SK-N-SH (cell line): ENCODE measurements at regions not wholly inside any gene's neighbourhood (a gene's known extent, or its start where the extent isn't known, plus 50 kb on each side); places are given as distances from the start of the nearest gene placed in this dataset.

Experiments
- CTCF ChIA-PET: fragments of 300-600, 350-600 bp; formaldehyde crosslinking; extraction: SDS; loops from one replicate; lab custom pipeline; 2021; lab: Yijun Ruan, JAX
- POLR2A ChIA-PET: fragments of 350-600 bp; sonication (Branson Sonifier 250); formaldehyde crosslinking; extraction: SDS; loops from one replicate; lab custom pipeline; 2020; ENCODE audit warnings: antibody characterized with exemption, inconsistent platforms; lab: Yijun Ruan, JAX
- DNase-seq: peaks from one replicate; pipeline ENCODE4 v3.0.0; 2012
- H2AFZ ChIP-seq: fragments of 200-600 bp; sonication (generic); 2 replicates; pipeline ENCODE4 v1.8.1; 2016; ENCODE audit warnings: antibody characterized with exemption, mild to moderate bottlenecking, low read depth
- H3F3A ChIP-seq: fragments of 200-600 bp; sonication (generic); replicated peaks from 2 replicates; pipeline ENCODE3; 2016; ENCODE audit warnings: antibody characterized with exemption, mild to moderate bottlenecking; ENCODE audit not compliant: insufficient read depth
- H3K27ac ChIP-seq, 2 experiments: fragments of 200-500 bp in 1 of 2; fragments of 200-600 bp in 1 of 2; sonication (Bioruptor generic) in 1 of 2; sonication (generic), shearing (Covaris generic) in 1 of 2; 2 replicates each; pipeline versions ENCODE4 v1.5.1 to v1.6.1; 2014 to 2016; ENCODE audit warnings: low read depth in 2 of 2, inconsistent platforms in 1 of 2, low read length in 1 of 2, mild to moderate bottlenecking in 1 of 2, mixed read lengths in 1 of 2
- H3K27me3 ChIP-seq: fragments of 200-600 bp; sonication (generic), shearing (Covaris generic); 2 replicates; pipeline ENCODE4 v1.6.1; 2016; ENCODE audit warnings: mixed run types; ENCODE audit not compliant: insufficient read depth
- H3K36me3 ChIP-seq, 2 experiments: fragments of 200-500 bp in 1 of 2; fragments of 200-600 bp in 1 of 2; sonication (Bioruptor generic) in 1 of 2; sonication (generic) in 1 of 2; replicated peaks in 1 of 2; 2 replicates each; pipeline versions ENCODE3 to v1.5.1; 2014 to 2016; ENCODE audit warnings: low read length in 1 of 2, mild to moderate bottlenecking in 1 of 2; ENCODE audit not compliant: insufficient read depth in 2 of 2, control insufficient read depth in 1 of 2
- H3K4me1 ChIP-seq, 2 experiments: fragments of 200-500 bp in 1 of 2; fragments of 200-600 bp in 1 of 2; sonication (Bioruptor generic) in 1 of 2; sonication (generic), shearing (Covaris generic) in 1 of 2; 2 replicates each; pipeline versions ENCODE4 v1.5.1 to v1.6.1; 2014 to 2016; ENCODE audit warnings: low read depth in 1 of 2, low read length in 1 of 2, mixed run types in 1 of 2; ENCODE audit not compliant: insufficient read depth in 2 of 2, control insufficient read depth in 1 of 2
- H3K4me2 ChIP-seq: fragments of 200-600 bp; sonication (generic), shearing (Covaris generic); 2 replicates; pipeline ENCODE4 v1.6.1; 2017; ENCODE audit warnings: mixed run types
- H3K4me3 ChIP-seq, 2 experiments: fragments of 200-500 bp in 1 of 2; fragments of 200-600 bp in 1 of 2; sonication (Bioruptor generic) in 1 of 2; sonication (generic), shearing (Covaris generic) in 1 of 2; 2 replicates each; pipeline versions ENCODE4 v1.5.1 to v1.8.1; 2014 to 2016; ENCODE audit warnings: low read depth in 2 of 2, inconsistent platforms in 1 of 2, low read length in 1 of 2, mild to moderate bottlenecking in 1 of 2, mixed read lengths in 1 of 2, moderate library complexity in 1 of 2
- H3K79me2 ChIP-seq: fragments of 200-600 bp; sonication (generic); 2 replicates; pipeline ENCODE4 v1.8.1; 2017; ENCODE audit warnings: mild to moderate bottlenecking; ENCODE audit not compliant: insufficient read depth
- H3K9ac ChIP-seq: fragments of 200-600 bp; sonication (generic); 2 replicates; pipeline ENCODE4 v1.6.1; 2017; ENCODE audit warnings: mixed run types
- H3K9me2 ChIP-seq: fragments of 200-600 bp; sonication (generic); 2 replicates; pipeline ENCODE4 v1.6.1; 2017; ENCODE audit warnings: mixed run types
- H3K9me3 ChIP-seq: fragments of 200-600 bp; sonication (generic); 2 replicates; pipeline ENCODE4 v1.6.1; 2017; ENCODE audit warnings: mixed run types, mild to moderate bottlenecking, moderate library complexity
- H4K20me1 ChIP-seq: fragments of 200-600 bp; sonication (generic); 2 replicates; pipeline ENCODE4 v1.6.1; 2017; ENCODE audit warnings: mild to moderate bottlenecking, mixed run types; ENCODE audit not compliant: insufficient read depth
- CTCF ChIP-seq: fragments of 200-600 bp; sonication (generic); IDR thresholded peaks from 2 replicates; pipeline ENCODE4 v1.6.1; 2017; ENCODE audit warnings: antibody characterized with exemption, mild to moderate bottlenecking, moderate library complexity
- EP300 ChIP-seq, 2 experiments: IDR thresholded peaks; 2 replicates each; pipeline versions ENCODE4 v1.4.0 to v1.6.1; 2012; ENCODE audit warnings: borderline replicate concordance in 1 of 2, low read depth in 1 of 2, low read length in 1 of 2
- EZH2phosphoT487 ChIP-seq: fragments of 200-600 bp; sonication (generic); IDR thresholded peaks from 2 replicates; pipeline ENCODE4 v1.6.1; 2017; ENCODE audit warnings: low read depth, mixed run types, mild to moderate bottlenecking, antibody characterized with exemption, moderate library complexity, borderline replicate concordance
- FOSL2 ChIP-seq: IDR thresholded peaks from 2 replicates; pipeline ENCODE4 v1.4.0; 2012; ENCODE audit warnings: low read depth, mild to moderate bottlenecking, moderate library complexity, borderline replicate concordance
- FOXJ3 ChIP-seq: sonication (generic); formaldehyde crosslinking; IDR thresholded peaks from 2 replicates; pipeline ENCODE4 v1.5.1; 2020; ENCODE audit warnings: mild to moderate bottlenecking, missing genetic modification reagents
- FOXM1 ChIP-seq: IDR thresholded peaks from 2 replicates; pipeline ENCODE4 v1.4.0; 2012; ENCODE audit warnings: low read depth, mild to moderate bottlenecking
- GABPA ChIP-seq: IDR thresholded peaks from 2 replicates; pipeline ENCODE4 v1.4.0; 2012; ENCODE audit warnings: low read depth, mild to moderate bottlenecking
- GATA2 ChIP-seq: sonication (generic); formaldehyde crosslinking; IDR thresholded peaks from 2 replicates; pipeline ENCODE4 v1.5.0; 2020; ENCODE audit warnings: mild to moderate bottlenecking, missing genetic modification reagents
- IRF3 ChIP-seq: fragments of 150-350 bp; IDR thresholded peaks from 2 replicates; pipeline ENCODE4 v1.6.1; 2016; ENCODE audit warnings: mild to moderate bottlenecking, low read depth, low read length
- JUND ChIP-seq: IDR thresholded peaks from 2 replicates; pipeline ENCODE4 v1.4.0; 2012
- MXI1 ChIP-seq: IDR thresholded peaks from 2 replicates; pipeline ENCODE4 v1.6.1; 2012; ENCODE audit warnings: mild to moderate bottlenecking, low read depth, low read length, improper control_type of control experiment
- NFIC ChIP-seq: IDR thresholded peaks from 2 replicates; pipeline ENCODE4 v1.4.0; 2012; ENCODE audit warnings: borderline replicate concordance
- NRF1 ChIP-seq: IDR thresholded peaks from 2 replicates; pipeline ENCODE4 v1.6.1; 2012; ENCODE audit warnings: low read depth, mild to moderate bottlenecking, low read length
- RCOR1 ChIP-seq: fragments of 150-350 bp; IDR thresholded peaks from 2 replicates; pipeline ENCODE4 v1.6.1; 2017; ENCODE audit warnings: antibody characterized with exemption, low read length
- REST ChIP-seq: IDR thresholded peaks from 2 replicates; pipeline ENCODE4 v1.6.1; 2012; ENCODE audit warnings: mild to moderate bottlenecking, low read depth, low read length, moderate library complexity
- RXRA ChIP-seq: IDR thresholded peaks from 2 replicates; pipeline ENCODE4 v1.4.0; 2012; ENCODE audit warnings: low read depth, mild to moderate bottlenecking, borderline replicate concordance
- SMC3 ChIP-seq: IDR thresholded peaks from 2 replicates; pipeline ENCODE4 v1.6.1; 2012; ENCODE audit warnings: low read depth, low read length, improper control_type of control experiment
- TAF1 ChIP-seq: IDR thresholded peaks from 2 replicates; pipeline ENCODE4 v1.6.1; 2012; ENCODE audit warnings: low read depth, mild to moderate bottlenecking, low read length, moderate library complexity, borderline replicate concordance
- TCF12 ChIP-seq: IDR thresholded peaks from 2 replicates; pipeline ENCODE4 v1.4.0; 2012
- TEAD4 ChIP-seq: IDR thresholded peaks from 2 replicates; pipeline ENCODE4 v1.4.0; 2012; ENCODE audit warnings: mild to moderate bottlenecking, borderline replicate concordance; ENCODE audit not compliant: insufficient read depth
- USF1 ChIP-seq: IDR thresholded peaks from 2 replicates; pipeline ENCODE4 v1.4.0; 2012; ENCODE audit warnings: low read depth, borderline replicate concordance
- USF2 ChIP-seq: fragments of 150-350 bp; IDR thresholded peaks from 2 replicates; pipeline ENCODE4 v1.6.1; 2017; ENCODE audit warnings: antibody characterized with exemption, low read length, low read depth, borderline replicate concordance
- YY1 ChIP-seq: IDR thresholded peaks from 2 replicates; pipeline ENCODE4 v1.4.0; 2012; ENCODE audit warnings: low read depth, mild to moderate bottlenecking
- ZBTB33 ChIP-seq: IDR thresholded peaks from 2 replicates; pipeline ENCODE4 v1.4.0; 2012; ENCODE audit warnings: low read depth, borderline replicate concordance
- WGBS: methylation state at CpG from one replicate; pipeline ENCODE4 v1.1.6; 2017; ENCODE audit warnings: low lambda C conversion rate; 5-methylcytosine and 5-hydroxymethylcytosine counted together

- POLR2A ChIA-PET: no interaction called here
- no peaks in the 10 kb centered on the region for H3K27me3 ChIP-seq
- no peak overlapping the region for H3K4me3 ChIP-seq
- no peak overlapping the region for H3K9ac ChIP-seq
- peak; percentile 12 for DNase-seq
- H3K36me3 ChIP-seq: no peaks in the 10 kb centered on the region
- no peak overlapping the region for H2AFZ ChIP-seq
- H3K79me2 ChIP-seq: no peaks in the 10 kb centered on the region
- H3K4me1 ChIP-seq: peaks cover 0 to 11% of the 10 kb centered on the region in 2 experiments; a peak in 2 of 4 replicates
- CTCF ChIA-PET: interaction anchor here (0.9 to 2.2 kb wide), 2 partner anchors 14 to 26 kb away, joined by 3 to 5 read pairs; no protein-coding TSS in a partner anchor
- H3K9me3 ChIP-seq: no peaks in the 10 kb centered on the region
- H3K9me2 ChIP-seq: no peaks in the 10 kb centered on the region
- H3K27ac ChIP-seq: no peak overlapping the region
- no peaks in the 10 kb centered on the region for H3F3A ChIP-seq
- H3K4me2 ChIP-seq: no peak overlapping the region
- no peaks in the 10 kb centered on the region for H4K20me1 ChIP-seq
- 20% methylated on average over 3 of the region's 3 CpGs for WGBS
- TF ChIP-seq MXI1 (no peak), EZH2phosphoT487 (no peak), USF2 (no peak), USF1 (no peak), TEAD4 (no peak), NRF1 (no peak), RXRA (no peak), IRF3 (no peak), REST (no peak), RCOR1 (no peak), TCF12 (peak; percentile 39), FOXJ3 (CRISPR knock-in tag) (no peak), CTCF (no peak), GABPA (no peak), EP300 (IDR thresholded peaks at IDR 0.05; ENCODE audit: borderline replicate concordance in 1 of 2, low read depth in 1 of 2, low read length in 1 of 2) (peak in 1 of 2 experiments; percentile 38; a peak in 1 of 4 replicates), FOXM1 (no peak), FOSL2 (peak; percentile 45; the same call in 1 of the 2 replicates), NFIC (no peak), SMC3 (no peak), ZBTB33 (no peak), GATA2 (peak; percentile 49; the same call in 1 of the 2 replicates), TAF1 (no peak), YY1 (no peak), JUND (peak; percentile 44)
Observed at GRCh38 chr7:91512958-91513357, 248.7 kb downstream of the FZD1 start.
